H1 (cell line): ENCODE measurements at regions not wholly inside any gene's neighbourhood (a gene's known extent, or its start where the extent isn't known, plus 50 kb on each side); places are given as distances from the start of the nearest gene placed in this dataset.

ENCODE experiments used
- CEBPB ChIP-seq: IDR thresholded peaks from 2 replicates; pipeline ENCODE4 v1.6.1; 2012; ENCODE audit warnings: low read depth, low read length
- CREB1 ChIP-seq: IDR thresholded peaks from 2 replicates; pipeline ENCODE4 v1.6.1; 2012; ENCODE audit warnings: inconsistent platforms
- CTCF ChIP-seq, 3 experiments: IDR thresholded peaks; 1 replicate in 2 of 3; 2 replicates in 1 of 3; pipeline versions ENCODE4 v1.5.1 to v1.6.1; 2011; ENCODE audit warnings: low read length in 3 of 3, mild to moderate bottlenecking in 3 of 3, inconsistent platforms in 2 of 3, low read depth in 1 of 3, moderate library complexity in 1 of 3; ENCODE audit not compliant: insufficient read depth in 1 of 3; ENCODE audit errors: control extremely low read depth in 1 of 3
- RFX5 ChIP-seq: IDR thresholded peaks from 2 replicates; pipeline ENCODE4 v1.6.1; 2011; ENCODE audit warnings: low read depth, low read length, improper control_type of control experiment, borderline replicate concordance
- SP1 ChIP-seq: IDR thresholded peaks from 2 replicates; pipeline ENCODE4 v1.6.1; 2011; ENCODE audit warnings: low read depth, low read length
- SUZ12 ChIP-seq: fragments of 200-600 bp; sonication (generic); IDR thresholded peaks from 2 replicates; pipeline ENCODE4 v1.6.1; 2012; ENCODE audit warnings: mild to moderate bottlenecking, inconsistent platforms, low read length, moderate library complexity, mixed read lengths
- TCF12 ChIP-seq: IDR thresholded peaks from 2 replicates; pipeline ENCODE4 v1.6.1; 2011; ENCODE audit warnings: low read depth, mild to moderate bottlenecking, low read length
- TF ChIP-seq, protein P1 (sequence below): IDR thresholded peaks from 2 replicates; pipeline ENCODE4 v1.6.1; 2012; ENCODE audit warnings: inconsistent platforms

- TF ChIP-seq CTCF (IDR thresholded peaks at IDR 0.05; ENCODE audit: control extremely low read depth in 1 of 3, insufficient read depth in 1 of 3, low read depth in 1 of 3, low read length in 3 of 3) (no peak; a peak in 1 of 4 replicates), CEBPB (no peak), SP1 (no peak), TCF12 (no peak), CREB1 (no peak), SUZ12 (no peak), RFX5 (no peak)
- TF ChIP-seq, protein P1, sequence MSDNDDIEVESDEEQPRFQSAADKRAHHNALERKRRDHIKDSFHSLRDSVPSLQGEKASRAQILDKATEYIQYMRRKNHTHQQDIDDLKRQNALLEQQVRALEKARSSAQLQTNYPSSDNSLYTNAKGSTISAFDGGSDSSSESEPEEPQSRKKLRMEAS = no peak
These were observed 159.6 kb upstream of the CTSO start (continued) for GRCh38 chr4:156113138-156113765.
